KG1 (cell line): ENCODE measurements at regions not wholly inside any gene's neighbourhood (a gene's known extent, or its start where the extent isn't known, plus 50 kb on each side); places are given as distances from the start of the nearest gene placed in this dataset.

Experiments
- DNase-seq: peaks from one replicate; lab custom pipeline; 2025; lab: John Stamatoyannopoulos, UW

DNA sequence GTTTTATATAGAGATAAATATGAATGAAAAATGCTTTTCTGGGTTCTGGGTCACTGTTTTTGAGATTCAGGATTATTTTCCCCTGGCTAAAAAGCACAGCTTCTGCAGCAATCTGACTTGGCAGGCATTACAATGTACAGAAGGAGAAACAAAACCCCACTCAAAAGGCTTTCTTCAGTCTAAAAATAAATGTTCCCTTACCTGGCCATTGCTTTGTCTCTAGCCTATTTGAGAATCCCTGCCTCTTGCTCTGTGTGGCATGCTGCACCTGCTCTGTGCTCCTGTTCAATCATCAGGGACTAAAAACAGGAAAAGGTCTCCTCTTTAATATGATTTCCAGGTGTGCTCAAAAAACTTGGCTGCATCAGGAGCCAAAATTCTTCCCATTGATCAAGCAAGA lies 187.4 kb upstream of the STAC start:
- no peak for DNase-seq

DNA sequence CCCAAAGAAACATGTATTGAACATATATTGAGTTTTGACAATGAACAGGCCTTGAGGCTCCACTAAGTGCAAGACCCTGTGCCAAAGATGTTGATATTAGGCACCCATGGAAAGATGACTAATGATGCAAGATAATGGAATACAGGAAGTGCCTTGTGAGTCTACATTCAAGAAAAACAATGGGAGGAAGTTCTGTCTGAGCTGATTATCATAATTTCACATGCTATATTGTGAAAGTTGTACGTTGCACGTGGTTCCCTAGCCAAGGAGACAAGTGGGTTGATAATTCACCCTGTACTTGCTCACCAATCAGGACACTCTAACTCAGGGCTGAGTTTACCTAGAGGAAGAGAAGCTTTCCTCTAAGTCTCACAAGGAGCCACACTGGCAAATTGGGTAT lies 186.9 kb upstream of the STAC start:
- DNase-seq = no peak

DNA sequence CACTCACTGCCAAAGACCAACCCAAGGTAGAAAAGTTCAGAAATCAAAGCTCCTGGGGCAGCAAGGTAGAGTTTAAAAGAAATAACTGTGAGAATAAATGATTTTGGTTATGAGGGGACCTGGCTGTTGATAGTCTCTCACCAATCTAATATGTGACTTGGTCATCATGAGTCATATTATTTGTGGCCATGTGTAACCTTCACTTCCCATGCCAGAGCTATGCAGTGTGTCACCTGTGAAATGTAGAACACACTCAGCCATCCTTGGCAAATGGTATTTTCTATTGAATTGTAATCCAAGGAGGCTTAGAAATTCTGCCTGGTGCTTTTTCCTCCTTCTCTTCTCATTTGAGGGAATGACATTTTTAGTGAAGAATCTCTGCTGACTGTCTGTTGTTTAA lies 184.2 kb upstream of the STAC start:
- DNase-seq = no peak

DNA sequence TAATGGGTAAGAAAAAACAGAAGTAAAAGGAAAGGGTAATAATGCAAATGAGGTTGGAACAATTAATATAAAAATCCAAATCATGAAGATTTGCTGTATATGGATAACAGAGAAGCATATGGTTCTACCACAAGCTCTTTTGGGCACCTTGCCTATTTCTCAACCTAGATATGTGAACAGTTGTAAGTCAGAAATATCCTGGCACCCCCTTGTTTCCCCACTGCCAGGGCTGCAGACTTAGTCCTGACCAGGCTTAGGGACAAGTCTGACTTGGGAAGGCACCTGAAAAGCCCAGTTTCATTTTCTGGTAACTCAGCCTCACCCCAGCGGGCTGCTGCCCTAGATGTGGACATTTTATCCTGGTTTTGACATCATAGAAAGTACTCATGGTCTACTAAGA lies 183.2 kb upstream of the STAC start:
- DNase-seq = no peak

DNA sequence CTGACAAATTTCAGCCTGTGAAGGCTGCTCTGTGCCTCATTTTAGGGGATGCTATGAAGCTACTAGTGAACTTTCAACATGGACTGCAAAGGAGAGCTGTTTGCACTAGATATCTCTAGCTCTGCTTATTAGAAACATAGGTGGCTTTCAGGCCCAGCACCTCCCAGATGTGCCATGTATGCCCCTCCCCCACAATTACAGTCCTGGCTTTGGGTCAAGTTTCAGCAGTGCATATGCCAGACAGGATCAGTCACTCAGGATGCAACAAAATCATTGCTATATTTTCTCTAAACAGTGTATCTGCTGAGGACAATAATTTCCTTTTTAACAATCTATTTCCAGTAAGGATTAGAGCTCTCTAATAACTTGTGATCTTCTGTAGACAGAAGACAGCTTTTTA lies 178.8 kb upstream of the STAC start:
- DNase-seq = no peak

DNA sequence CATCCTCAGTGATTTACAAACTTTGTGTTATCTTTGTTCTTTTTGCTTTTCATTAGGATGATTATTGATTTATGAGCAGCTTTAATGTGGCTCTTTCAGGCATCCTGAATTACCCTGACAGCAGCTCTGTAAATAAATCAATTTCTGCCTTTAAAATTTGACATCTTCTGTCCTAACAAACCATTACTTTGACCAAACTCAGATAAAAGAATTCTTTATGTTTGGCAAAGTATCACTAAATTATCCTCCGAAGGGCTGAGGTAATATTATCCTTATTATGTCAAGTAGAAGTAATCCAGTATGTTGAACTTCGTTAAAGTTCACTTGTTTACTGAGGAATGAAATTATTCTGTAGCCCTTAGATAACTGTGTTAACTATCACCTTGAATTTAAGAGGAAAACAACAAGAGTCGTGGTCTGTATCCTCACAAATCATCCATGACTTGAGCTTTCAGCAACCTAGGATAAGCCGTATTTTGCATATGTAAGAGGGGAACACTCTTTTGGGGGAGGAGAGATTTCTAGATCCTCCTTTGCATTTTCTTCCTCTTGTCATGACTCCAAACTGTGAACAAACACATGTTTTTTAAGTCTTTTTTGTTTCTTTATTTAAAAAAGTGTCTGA lies 173.2 kb upstream of the STAC start:
- no peak for DNase-seq

DNA sequence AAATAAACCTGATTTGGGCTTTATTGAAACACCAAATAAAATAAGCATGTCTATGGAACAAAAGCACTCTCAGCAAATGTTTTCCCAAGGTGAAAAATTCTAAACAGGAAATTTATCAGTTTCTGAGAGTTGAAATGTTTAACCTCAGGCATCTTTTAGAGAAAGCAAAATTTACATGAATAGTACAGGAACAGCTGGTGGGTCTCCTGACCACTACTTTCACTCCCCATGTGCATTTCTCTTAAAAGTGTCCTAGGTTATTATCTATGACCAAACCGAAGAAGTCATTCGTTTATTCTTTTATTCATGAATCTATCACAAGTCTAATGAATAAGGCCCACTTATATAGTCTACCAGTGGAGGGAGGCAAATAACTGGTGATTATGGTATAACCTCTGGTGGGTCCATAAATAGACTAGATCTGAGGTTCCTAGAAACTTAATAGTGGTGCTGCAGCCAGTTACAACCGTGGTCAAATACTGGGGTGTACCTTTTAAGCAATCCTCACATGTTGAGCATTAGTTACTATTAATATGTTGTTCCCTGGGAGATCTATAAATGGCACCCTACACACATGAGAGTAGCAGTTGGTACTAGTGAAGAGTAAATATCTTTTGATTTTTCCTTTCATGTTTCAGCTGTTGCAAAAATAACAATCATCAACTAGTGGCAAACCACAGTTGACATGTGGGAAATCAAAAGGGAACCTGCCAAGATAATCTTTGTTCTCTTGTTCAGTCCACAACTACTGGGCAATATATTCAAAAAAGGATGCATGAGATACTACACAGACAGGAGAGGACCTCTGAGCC lies 169.3 kb upstream of the STAC start:
- no peak for DNase-seq

DNA sequence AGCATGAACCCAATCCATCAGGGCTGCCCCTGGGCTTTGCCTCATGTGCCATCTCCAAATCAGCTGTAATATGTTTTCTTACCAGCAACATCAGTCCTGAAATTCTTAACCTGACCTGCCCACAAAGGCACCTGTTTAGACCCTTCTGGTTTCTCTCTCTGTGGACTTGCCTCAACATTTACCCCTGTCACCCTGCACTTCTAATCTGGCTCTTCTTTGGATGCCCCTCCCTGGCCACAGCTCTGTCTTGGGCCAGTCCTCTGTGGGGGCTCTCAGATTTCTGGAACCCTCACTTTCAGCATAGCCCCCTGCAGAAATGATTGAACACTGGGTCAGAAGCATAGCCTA lies 168.7 kb upstream of the STAC start:
- no peak for DNase-seq

DNA sequence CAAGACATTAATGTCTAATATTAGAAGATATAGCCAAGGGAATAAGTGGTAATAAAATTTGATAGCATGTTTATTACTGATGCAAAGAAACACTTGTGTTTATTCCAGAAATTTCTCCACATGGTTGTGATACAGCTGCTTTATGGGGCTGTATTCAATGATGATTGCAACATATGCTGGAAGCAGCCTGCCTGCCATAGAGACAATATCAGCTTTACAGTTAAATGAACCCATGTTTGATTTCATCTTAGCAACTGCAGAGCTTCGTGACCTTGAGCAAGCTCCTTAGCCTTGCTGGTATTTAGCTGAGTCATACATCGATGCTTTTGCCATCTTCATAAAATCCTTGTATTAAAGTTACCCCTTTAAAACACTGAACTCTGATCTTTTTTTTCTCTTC lies 168.1 kb upstream of the STAC start:
- no peak for DNase-seq

DNA sequence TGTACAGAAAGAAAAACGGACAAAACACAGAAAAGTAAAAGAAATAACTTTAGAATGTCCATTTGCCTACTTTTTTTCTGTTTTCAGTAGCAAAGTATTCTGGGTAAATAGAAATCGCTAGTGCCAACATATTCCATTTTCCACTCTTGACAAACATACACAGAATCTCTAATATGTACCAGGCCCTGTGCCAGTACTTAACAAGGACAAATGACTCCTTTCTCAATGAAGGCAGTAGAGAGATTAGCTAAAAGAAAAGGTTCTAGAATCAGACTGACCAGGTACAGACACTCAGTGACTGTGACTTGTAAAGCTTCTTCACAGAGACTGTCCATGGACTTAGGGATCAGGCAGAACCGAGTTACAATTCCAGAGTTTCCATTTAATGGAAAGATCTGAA lies 165.8 kb upstream of the STAC start:
- DNase-seq = no peak

DNA sequence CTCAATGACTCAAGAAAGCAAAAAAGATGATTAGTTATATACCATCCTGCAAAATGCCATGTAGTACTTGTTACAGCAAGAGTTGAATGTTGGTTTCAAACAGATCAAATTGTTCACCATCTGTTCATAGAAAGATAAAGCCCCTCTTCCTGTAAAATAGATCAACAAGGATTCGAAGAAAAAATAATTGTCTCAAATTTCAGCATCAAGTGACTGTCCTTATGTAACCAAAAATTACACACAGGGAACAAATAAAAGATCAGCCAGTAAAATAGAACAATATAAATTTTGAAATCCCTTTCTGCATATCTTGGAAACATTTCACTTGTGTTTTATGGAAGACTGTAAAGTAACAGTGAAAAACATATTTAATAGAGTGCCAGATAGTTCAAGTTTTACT lies 165.1 kb upstream of the STAC start:
- no peak for DNase-seq

DNA sequence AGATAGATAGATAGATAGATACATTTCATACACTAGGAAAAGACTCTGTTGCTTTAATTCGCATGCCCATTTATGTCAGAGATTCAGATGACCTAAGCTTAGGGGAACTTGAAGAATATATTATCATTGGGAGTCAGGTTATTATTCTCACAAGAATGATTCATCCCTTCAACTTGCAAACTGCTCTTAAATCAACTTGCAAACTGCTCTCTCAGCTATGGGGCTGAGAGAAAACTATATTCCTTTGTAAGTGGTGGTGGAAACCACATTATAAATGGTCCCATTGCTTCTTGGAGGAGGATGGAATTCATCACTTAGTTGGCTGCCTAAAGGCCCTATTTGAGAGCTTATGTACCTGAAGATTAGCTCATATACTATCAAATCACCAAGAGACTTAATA lies 160.9 kb upstream of the STAC start:
- DNase-seq = no peak

DNA sequence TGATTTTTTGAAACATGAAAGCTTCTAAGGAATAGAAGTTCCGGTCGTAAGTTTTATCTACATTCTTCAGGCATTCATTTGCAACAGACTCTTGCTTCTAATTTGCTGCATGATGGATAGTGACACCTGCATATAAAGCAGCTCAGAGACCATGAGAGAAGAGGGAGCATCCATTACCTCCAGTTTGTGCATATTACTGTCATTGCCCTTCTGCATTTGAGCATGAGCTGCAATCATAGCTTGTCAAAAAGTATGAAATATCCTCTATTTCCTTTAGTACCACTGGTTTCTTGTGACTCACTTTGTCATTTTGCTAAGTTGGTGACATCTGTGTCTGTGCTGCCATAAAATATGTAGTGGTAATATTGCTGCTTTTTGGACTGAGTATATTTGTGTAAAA lies 160.1 kb upstream of the STAC start:
- DNase-seq = no peak

DNA sequence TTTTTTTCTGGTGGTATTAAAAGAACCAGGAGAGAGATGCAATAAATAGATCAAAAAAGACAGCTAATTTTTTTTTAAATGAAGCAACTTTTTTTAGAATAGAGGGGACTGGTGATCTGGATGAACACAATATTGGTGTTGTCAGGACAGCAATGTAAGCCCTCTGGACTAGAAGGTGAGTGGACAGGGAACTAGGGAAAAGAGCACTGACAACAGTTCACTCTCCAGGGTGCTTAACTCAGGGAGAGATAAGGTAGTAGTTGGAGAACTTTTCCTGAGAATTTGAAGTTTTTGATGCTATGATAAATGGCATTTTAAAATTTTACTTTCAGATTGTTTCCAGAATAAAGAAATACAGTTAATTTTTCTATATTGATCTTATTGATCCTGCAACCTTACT lies 158.3 kb upstream of the STAC start:
- DNase-seq = no peak

DNA sequence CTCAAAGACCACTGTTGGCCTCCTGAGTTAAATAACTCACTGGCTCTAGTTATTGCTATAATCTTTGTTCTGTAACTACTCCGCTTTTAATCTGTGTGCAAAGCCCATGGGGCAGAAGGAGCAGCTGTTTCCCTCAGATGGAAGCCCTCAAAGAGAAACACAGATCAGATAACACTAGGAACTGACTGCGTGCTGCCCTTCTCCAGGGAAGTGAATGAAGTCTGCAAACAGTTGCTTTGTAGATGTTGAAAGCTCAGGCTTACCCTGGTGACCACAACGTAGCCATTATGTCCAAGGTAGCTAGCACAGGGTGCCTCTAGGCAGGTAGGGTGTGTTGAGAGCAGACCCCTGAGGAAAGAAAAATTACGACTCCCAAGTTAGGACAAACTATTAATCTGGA lies 152.3 kb upstream of the STAC start:
- no peak for DNase-seq

DNA sequence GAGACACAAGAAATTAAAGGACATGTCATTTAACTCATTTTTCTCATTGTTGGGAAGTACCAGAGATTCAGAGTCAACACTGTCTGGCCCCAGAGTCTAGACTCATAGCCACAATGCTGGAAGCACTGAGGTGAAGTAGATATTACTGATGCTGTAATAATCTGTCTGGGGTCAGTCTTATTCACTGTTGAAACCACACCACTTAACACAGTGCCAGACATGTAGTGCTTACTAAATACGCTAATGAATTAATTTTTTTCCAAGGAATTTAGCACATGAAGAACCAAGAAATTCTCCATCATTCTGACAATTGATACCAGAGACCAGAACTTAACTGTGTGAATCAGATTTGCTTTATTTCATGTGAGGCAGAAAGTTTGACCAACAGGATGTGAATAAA lies 150.8 kb upstream of the STAC start:
- DNase-seq = no peak

DNA sequence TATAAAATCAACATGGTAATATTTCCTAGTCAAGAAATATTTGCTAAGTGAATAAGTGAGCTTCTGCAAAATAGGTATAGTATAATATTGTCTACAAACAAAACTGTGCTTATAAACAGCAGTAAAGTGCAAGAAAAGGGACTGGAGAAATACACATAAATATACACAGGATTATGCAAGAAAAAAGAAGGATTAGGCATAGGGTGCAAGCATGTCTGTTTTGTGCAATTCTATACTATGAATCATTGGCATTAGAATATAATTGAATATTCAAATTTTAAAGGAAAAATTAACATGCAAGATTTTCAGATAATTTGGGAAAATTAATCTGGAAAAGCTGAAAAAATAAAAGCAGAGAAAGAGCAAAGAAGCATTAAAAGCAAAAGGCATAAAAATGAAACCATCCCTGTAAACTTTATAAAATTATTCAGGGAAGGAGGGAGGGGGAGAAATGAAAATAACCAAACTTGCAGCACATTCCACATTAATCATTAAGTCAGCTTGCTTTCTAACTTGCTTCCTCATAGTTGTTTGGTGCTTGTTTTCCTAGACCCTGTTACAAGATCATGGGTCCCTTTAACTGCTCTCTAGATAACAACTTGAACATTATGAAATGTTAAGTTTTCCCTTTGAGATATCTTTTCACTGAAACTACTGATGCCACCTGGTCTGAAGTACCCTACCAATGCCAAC lies 147.4 kb upstream of the STAC start:
- DNase-seq = no peak

DNA sequence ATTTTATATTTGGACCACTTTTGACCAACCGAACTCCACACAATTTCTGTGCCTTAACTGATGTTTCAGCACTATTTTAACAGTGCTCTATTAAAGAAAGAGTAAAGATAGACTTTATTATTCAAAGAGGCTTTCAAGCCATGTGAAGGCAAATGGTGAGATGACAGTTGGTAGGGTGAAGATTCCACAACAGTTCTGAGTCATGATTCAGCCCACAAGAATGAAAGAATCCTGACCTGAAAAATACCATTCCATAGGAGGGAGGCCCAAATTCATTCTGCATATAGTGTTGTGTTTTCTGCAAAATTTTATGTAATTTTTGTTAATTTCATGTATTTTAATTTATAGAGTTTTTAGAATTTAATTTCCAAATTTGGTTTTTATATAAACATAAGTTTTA lies 135.6 kb upstream of the STAC start:
- no peak for DNase-seq

DNA sequence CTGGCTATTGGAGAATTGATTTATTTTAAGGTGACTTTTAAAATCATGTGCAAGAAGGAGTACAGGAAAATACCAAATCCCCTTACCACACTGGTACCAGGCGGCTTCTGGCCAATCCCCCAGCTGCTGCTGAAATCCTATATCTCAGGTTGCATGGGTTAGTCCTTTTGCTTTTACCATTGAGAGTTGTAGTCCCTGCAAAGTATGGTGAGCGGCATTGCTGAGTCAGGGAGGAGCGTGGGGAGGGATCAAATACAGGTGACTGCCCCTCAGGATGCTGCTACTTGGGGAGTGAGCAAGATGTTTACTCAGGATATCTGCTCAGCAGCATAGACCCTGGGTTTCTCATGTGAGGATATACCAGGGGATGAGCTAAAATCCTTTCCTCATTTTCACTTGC lies 131.9 kb upstream of the STAC start:
- DNase-seq = no peak

DNA sequence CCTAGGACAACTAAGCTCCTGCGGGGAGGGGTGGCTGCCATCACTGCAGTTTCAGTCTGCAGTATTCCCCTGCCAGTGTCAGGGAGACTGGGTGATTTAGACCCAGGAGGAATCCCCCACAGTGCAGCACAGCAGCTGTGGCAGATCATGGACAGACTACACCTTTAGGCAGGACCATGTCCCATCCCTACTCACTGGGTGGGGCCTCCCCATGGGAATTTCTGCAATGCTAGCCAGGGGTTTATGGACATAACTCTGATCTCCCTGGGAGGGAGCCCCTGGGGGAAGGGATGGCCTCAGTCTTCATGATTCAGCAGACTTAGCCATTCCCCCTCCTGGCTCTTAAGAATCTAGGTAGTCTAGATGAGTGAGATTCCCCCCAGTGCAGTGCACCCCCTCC lies 130.1 kb upstream of the STAC start:
- DNase-seq = no peak

DNA sequence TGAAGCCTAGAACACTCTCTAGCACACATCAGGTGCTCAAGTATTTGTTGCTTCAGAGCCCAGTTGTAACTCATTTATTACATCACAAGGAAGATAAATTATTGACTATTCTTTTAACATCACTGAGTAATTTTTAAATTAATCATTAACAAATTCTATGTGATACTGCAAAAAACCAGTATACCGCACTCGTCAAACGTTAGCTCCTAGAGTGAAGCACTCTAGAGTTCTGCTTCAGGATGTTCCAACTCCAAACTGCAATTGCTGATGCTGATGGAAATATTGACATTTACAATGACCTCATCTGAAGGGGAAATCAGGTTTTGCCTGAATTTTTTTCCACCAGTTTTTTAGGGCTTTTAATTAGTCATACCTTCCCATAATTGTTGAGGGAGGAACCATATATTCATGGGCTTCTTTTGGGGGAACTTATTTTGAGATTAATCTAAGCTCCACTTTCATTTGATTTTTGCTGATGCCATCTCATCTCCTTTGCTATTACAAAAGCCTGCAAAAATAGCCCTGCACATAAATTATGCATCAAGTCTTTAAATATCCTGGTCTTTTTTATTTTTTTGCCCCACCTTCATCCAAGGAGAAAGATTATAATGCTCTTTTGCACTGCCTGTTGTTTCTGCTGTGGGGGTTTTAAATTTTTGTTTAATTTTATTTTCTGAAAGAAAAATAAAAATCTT lies 123.0 kb upstream of the STAC start:
- no peak for DNase-seq

DNA sequence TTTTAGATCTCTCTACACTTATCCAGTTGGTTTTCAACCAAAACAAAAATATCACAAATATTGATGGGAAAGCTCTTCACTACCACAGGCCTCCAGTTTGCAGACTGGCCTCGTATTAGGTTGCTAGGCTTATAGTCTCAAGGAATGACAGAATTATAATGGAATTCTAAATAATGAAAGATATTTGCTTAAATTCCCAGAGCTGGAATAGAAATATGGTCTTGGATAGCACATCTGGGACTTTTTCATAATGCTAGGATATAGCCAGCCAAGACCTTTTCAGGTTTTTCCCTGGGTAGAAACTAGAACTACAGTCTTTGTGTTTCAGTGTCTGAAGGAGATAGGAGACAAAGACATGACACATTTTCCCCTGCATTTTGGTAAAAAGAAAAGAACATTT lies 121.9 kb upstream of the STAC start:
- no peak for DNase-seq

DNA sequence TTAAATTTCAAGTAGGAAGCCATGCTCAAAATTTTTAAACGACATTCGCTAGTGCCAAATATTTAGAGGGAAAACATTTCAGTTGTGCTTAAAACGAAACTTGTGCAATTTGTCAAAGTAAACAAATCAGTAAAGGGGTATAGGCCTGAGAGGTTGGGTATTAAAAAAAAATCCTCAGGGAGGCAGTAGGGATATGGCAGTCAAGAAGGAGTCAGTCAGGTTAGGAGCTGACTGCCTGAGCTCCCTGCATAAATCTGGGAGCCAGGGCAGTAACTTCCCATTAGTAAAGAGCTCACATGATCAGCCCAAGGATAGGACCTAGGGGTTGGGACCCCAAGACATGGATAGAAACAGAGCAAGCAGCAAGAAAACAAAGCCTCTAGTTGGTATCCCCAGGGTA lies 120.7 kb upstream of the STAC start:
- no peak for DNase-seq
